Endothelial cell (in vitro differentiated cells): ENCODE measurements at regions not wholly inside any gene's neighbourhood (a gene's known extent, or its start where the extent isn't known, plus 50 kb on each side); places are given as distances from the start of the nearest gene placed in this dataset.

Source experiments
- DNase-seq: peaks from one replicate; pipeline ENCODE4 v3.0.0; 2021; ENCODE audit warnings: low spot score
- H3K27ac Mint-ChIP-seq: one replicate; pipeline ENCODE4 v1.8.0; 2021; ENCODE audit warnings: mixed read lengths, inconsistent platforms; ENCODE audit not compliant: unreplicated experiment
- H3K27me3 Mint-ChIP-seq: one replicate; pipeline ENCODE4 v1.8.0; 2021; ENCODE audit warnings: mild to moderate bottlenecking, moderate library complexity, mixed read lengths, inconsistent platforms; ENCODE audit not compliant: unreplicated experiment
- H3K36me3 Mint-ChIP-seq: one replicate; pipeline ENCODE4 v1.8.0; 2021; ENCODE audit warnings: mild to moderate bottlenecking, low read depth, mixed read lengths, inconsistent platforms; ENCODE audit not compliant: unreplicated experiment
- H3K4me1 Mint-ChIP-seq: one replicate; pipeline ENCODE4 v1.8.0; 2021; ENCODE audit warnings: mild to moderate bottlenecking, mixed read lengths, inconsistent platforms; ENCODE audit not compliant: unreplicated experiment
- H3K4me3 Mint-ChIP-seq: one replicate; pipeline ENCODE4 v1.8.0; 2021; ENCODE audit warnings: mild to moderate bottlenecking, mixed read lengths, inconsistent platforms; ENCODE audit not compliant: unreplicated experiment
- H3K9me3 Mint-ChIP-seq: one replicate; pipeline ENCODE4 v1.8.0; 2021; ENCODE audit warnings: mixed read lengths, inconsistent platforms; ENCODE audit not compliant: unreplicated experiment
- TF ChIP-seq, protein P1 (sequence below): fragments of 200-600 bp; sonication (generic); IDR thresholded peaks from one replicate; pipeline ENCODE4 v1.5.0; 2021; ENCODE audit warnings: antibody characterized with exemption; ENCODE audit not compliant: unreplicated experiment

DNA sequence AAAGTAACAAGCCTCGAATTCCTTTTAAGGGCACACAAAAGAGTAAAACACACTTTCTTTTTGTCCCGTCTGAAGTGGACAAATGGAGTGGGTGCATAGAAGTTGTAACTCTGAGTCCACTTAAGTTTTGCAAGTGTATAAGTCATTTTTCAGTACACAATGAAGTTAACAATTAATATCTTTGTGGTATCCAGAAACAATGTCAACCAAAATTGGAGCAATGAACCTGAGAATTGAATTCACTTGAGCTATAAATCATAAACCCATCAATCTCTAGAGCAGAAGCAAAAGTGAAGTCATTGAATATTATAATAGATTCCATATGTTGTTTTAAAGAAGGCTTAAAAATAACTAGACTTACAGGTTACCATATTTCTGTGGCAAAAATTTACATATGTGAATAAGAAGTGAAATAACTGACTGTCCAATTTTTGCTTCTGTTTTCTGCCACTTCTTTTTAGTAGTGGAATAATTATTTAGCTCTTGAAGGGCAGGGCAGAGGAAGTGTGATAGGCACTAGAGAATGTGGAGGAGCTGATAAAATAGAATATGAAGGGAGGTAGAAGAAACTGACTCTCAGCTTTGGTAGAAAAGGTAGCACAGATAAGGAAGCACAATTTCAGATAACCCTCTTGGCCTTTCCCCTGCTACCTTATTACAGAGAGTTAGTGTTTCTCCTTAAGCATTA lies 73.9 kb upstream of the RGL1 start:
- Mint-ChIP-seq H3K27me3 (no peaks in the 10 kb centered on the region), H3K4me1 (peaks cover 39% of the 10 kb centered on the region), H3K4me3 (no peak overlapping the region), H3K36me3 (no peaks in the 10 kb centered on the region), H3K9me3 (no peaks in the 10 kb centered on the region), H3K27ac (no peak overlapping the region)
- TF ChIP-seq, protein P1, sequence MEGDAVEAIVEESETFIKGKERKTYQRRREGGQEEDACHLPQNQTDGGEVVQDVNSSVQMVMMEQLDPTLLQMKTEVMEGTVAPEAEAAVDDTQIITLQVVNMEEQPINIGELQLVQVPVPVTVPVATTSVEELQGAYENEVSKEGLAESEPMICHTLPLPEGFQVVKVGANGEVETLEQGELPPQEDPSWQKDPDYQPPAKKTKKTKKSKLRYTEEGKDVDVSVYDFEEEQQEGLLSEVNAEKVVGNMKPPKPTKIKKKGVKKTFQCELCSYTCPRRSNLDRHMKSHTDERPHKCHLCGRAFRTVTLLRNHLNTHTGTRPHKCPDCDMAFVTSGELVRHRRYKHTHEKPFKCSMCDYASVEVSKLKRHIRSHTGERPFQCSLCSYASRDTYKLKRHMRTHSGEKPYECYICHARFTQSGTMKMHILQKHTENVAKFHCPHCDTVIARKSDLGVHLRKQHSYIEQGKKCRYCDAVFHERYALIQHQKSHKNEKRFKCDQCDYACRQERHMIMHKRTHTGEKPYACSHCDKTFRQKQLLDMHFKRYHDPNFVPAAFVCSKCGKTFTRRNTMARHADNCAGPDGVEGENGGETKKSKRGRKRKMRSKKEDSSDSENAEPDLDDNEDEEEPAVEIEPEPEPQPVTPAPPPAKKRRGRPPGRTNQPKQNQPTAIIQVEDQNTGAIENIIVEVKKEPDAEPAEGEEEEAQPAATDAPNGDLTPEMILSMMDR: no peak
- no peak for DNase-seq

DNA sequence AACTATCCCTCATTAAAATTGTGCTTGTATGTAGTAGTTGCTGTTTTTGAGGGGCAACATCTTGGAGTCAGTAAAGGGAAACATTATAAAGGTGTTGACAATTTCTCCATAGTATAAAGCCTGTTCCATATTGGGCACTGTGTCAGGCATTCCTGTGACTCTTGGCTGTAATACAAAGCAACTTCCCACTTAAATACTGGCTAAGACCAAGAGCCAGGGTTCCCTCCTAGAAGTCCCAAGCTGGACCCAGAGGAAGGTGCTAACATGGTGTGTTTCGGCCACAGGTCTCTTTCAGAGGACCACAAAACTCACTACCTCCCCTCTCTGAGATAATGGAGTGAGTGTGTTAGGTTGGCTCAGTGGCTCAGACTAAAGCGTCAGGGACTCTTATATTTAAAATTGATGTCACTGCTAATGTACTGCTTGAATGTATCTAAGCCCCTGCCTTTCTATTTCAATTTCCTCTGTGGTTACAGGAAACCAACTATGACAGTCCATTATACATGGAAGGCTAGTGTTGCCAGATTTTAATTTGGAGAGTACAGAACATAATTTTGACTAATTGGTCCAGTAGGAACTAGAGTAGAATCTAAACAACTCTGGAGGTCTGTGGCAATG lies 74.7 kb upstream of the RGL1 start:
- no peak for DNase-seq
- Mint-ChIP-seq H3K9me3 (no peaks in the 10 kb centered on the region), H3K4me3 (no peak overlapping the region), H3K27me3 (no peaks in the 10 kb centered on the region), H3K4me1 (peaks cover 31% of the 10 kb centered on the region), H3K36me3 (no peaks in the 10 kb centered on the region), H3K27ac (no peak overlapping the region)
- TF ChIP-seq, protein P1: no peak

DNA sequence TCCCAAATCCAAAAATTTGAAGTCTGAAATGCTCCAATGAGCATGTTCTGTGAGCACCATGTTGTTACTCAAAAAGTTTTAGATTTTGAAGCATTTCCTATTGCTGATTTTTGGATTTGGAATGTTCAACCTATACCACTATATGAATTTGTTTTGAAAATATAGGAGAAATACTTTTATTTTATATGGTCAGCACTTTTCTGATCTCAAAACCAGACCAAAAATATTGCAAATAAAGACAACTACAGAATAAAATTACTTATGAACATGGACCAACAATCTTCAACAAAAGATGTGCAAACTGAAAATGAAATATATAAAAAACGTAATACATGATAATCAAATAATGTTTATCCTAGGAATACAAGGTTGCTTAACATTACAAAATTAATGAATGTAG lies 73.7 kb upstream of the APOBEC4 start:
- no peak for DNase-seq
- Mint-ChIP-seq H3K9me3 (no peaks in the 10 kb centered on the region), H3K27ac (no peak overlapping the region), H3K4me1 (peaks cover 7% of the 10 kb centered on the region), H3K36me3 (no peaks in the 10 kb centered on the region), H3K27me3 (no peaks in the 10 kb centered on the region), H3K4me3 (no peak overlapping the region)
- TF ChIP-seq, protein P1: no peak

DNA sequence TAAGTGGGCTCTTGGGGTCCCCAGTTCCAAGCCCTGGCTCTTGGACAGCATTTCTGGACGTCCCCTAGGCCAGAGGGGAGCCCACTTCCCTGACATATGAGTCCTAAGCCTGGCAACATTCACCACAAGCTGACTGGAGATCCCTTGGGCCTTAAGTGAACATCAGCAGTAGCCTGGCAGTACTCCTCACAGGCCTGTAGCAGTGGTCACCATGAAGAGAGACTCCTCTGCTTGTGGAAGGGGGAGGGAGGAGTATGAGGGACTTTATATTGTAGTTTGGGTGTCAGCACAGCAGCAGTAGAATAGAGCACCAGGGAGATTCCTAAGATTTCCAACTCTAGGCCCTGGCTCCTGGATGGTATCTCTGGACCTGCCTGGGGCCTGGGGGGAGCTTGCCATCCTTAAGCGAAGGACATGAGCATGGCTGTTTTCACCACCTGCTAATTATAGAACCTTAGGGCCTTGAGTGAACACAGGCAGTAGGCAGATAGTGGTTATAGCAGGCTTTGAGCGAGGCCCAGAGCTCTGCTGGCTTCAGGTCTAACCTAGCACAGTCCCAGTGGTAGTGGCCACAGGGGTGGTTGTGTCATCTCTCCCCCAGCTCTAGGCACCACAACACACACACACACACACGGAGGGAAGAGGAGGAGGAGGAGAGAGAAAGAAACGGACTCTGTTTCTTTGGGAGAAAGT lies 71.4 kb upstream of the APOBEC4 start:
- no peaks in the 10 kb centered on the region for H3K9me3 Mint-ChIP-seq
- DNase-seq: no peak

More for the DNA sequence above, 71.4 kb upstream of the APOBEC4 start:
- Mint-ChIP-seq H3K36me3 (no peaks in the 10 kb centered on the region), H3K27ac (no peak overlapping the region), H3K4me3 (no peak overlapping the region), H3K4me1 (no peaks in the 10 kb centered on the region), H3K27me3 (no peaks in the 10 kb centered on the region)
- TF ChIP-seq, protein P1: no peak
